Trophoblast cell (in vitro differentiated cells and primary cell): ENCODE measurements at regions not wholly inside any gene's neighbourhood (a gene's known extent, or its start where the extent isn't known, plus 50 kb on each side); places are given as distances from the start of the nearest gene placed in this dataset.
A peak's percentile ranks its signal among the peaks of the same experiment; 100 is the strongest.

ENCODE experiments used
- DNase-seq, 2 donors: peaks; one replicate each; pipeline ENCODE4 v3.0.0-alpha.2; 2016
- H2AFZ ChIP-seq: 2 replicates; pipeline ENCODE4 v1.6.1; 2013; ENCODE audit warnings: low read length, moderate library complexity, mild to moderate bottlenecking; ENCODE audit not compliant: insufficient read depth, poor library complexity
- H2AK5ac ChIP-seq: 2 replicates; pipeline ENCODE4 v1.6.1; 2013; ENCODE audit warnings: mild to moderate bottlenecking, low read length
- H2BK120ac ChIP-seq: 2 replicates; pipeline ENCODE4 v1.6.1; 2013; ENCODE audit warnings: low read length, mild to moderate bottlenecking, moderate library complexity; ENCODE audit not compliant: insufficient read depth, poor library complexity
- H2BK12ac ChIP-seq: 2 replicates; pipeline ENCODE4 v1.6.1; 2013; ENCODE audit warnings: mild to moderate bottlenecking, low read length, moderate library complexity
- H2BK5ac ChIP-seq: 2 replicates; pipeline ENCODE4 v1.6.1; 2013; ENCODE audit warnings: low read length, low read depth, moderate library complexity, mild to moderate bottlenecking; ENCODE audit not compliant: poor library complexity
- H3K14ac ChIP-seq: 2 replicates; pipeline ENCODE4 v1.6.1; 2013; ENCODE audit warnings: mild to moderate bottlenecking, low read length
- H3K18ac ChIP-seq: 2 replicates; pipeline ENCODE4 v1.6.1; 2013; ENCODE audit warnings: mild to moderate bottlenecking, low read length
- H3K23ac ChIP-seq: 2 replicates; pipeline ENCODE4 v1.6.1; 2013; ENCODE audit warnings: low read length
- H3K27ac ChIP-seq: 2 replicates; pipeline ENCODE4 v1.5.1; 2013; ENCODE audit warnings: low read depth, mild to moderate bottlenecking, inconsistent platforms, low read length, moderate library complexity
- H3K27me3 ChIP-seq: 2 replicates; pipeline ENCODE4 v1.6.1; 2013; ENCODE audit warnings: inconsistent platforms, mild to moderate bottlenecking, low read length, moderate library complexity; ENCODE audit not compliant: insufficient read depth
- H3K36me3 ChIP-seq, 2 experiments: 1 replicate in 1 of 2; 2 replicates in 1 of 2; pipeline ENCODE4 v1.6.1; 2013; ENCODE audit warnings: low read length in 2 of 2, mild to moderate bottlenecking in 2 of 2, moderate library complexity in 1 of 2; ENCODE audit not compliant: insufficient read depth in 2 of 2, control insufficient read depth in 1 of 2
- H3K4ac ChIP-seq: 2 replicates; pipeline ENCODE4 v1.6.1; 2013; ENCODE audit warnings: low read depth, mild to moderate bottlenecking, low read length, moderate library complexity
- H3K4me1 ChIP-seq, 2 experiments: 1 replicate in 1 of 2; 2 replicates in 1 of 2; pipeline ENCODE4 v1.6.1; 2013; ENCODE audit warnings: low read length in 2 of 2, mild to moderate bottlenecking in 2 of 2, moderate library complexity in 1 of 2; ENCODE audit not compliant: insufficient read depth in 2 of 2, control insufficient read depth in 1 of 2
- H3K4me2 ChIP-seq: 2 replicates; pipeline ENCODE4 v1.6.1; 2013; ENCODE audit warnings: inconsistent platforms, mild to moderate bottlenecking, low read length, moderate library complexity
- H3K4me3 ChIP-seq: 2 replicates; pipeline ENCODE4 v1.5.1; 2013; ENCODE audit warnings: mild to moderate bottlenecking, low read depth, low read length, inconsistent platforms
- H3K79me1 ChIP-seq: one replicate; pipeline ENCODE4 v1.6.1; 2013; ENCODE audit warnings: low read length
- H3K79me2 ChIP-seq: 2 replicates; pipeline ENCODE4 v1.6.1; 2013; ENCODE audit warnings: low read length, mild to moderate bottlenecking; ENCODE audit not compliant: control insufficient read depth, insufficient read depth, poor library complexity
- H3K9ac ChIP-seq: 2 replicates; pipeline ENCODE4 v1.6.1; 2013; ENCODE audit warnings: mild to moderate bottlenecking, low read length
- H3K9me3 ChIP-seq: 2 replicates; pipeline ENCODE4 v1.6.1; 2013; ENCODE audit warnings: low read depth, mild to moderate bottlenecking, control low read depth, inconsistent platforms, low read length; ENCODE audit not compliant: insufficient read depth
- H4K12ac ChIP-seq: 2 replicates; pipeline ENCODE4 v1.6.1; 2013; ENCODE audit warnings: low read depth, mild to moderate bottlenecking, low read length, moderate library complexity
- H4K8ac ChIP-seq: 2 replicates; pipeline ENCODE4 v1.6.1; 2013; ENCODE audit warnings: low read depth, mild to moderate bottlenecking, low read length, moderate library complexity
- H4K91ac ChIP-seq: one replicate; pipeline ENCODE4 v1.6.1; 2013; ENCODE audit warnings: low read depth, mild to moderate bottlenecking, low read length, moderate library complexity
- WGBS: extraction: QIAGEN DNeasy Blood & Tissue Kit; methylation state at CpG from one replicate; pipeline ENCODE4 v1.1.7; 2013; ENCODE audit warnings: missing lambda C conversion rate; ENCODE audit not compliant: insufficient read length, insufficient coverage; ENCODE audit errors: extremely low coverage; 5-methylcytosine and 5-hydroxymethylcytosine counted together

- Histone ChIP-seq H4K91ac (no peak overlapping the region), H3K23ac (no peak overlapping the region), H2AK5ac (no peak overlapping the region), H2BK120ac (no peak overlapping the region), H3K27me3 (no peaks in the 10 kb centered on the region), H3K4ac (no peak overlapping the region), H2BK5ac (no peak overlapping the region), H3K9me3 (no peaks in the 10 kb centered on the region), H3K79me1 (no peaks in the 10 kb centered on the region), H2AFZ (no peak overlapping the region), H3K18ac (no peak overlapping the region), H3K4me2 (no peak overlapping the region), H3K4me3 (no peak overlapping the region), H3K4me1 (peaks cover 3 to 6% of the 10 kb centered on the region in 2 experiments), H4K12ac (no peak overlapping the region), H3K14ac (no peak overlapping the region), H3K9ac (no peak overlapping the region), H3K36me3 (no peaks in the 10 kb centered on the region), H4K8ac (no peak overlapping the region), H2BK12ac (no peak overlapping the region), H3K79me2 (no peaks in the 10 kb centered on the region), H3K27ac (no peak overlapping the region)
- peak in 1 of 2 donors; percentile 18 for DNase-seq
- WGBS = no CpG with 5 or more reads among the region's 5 CpGs
Observed at GRCh38 chr2:126239320-126239955, 416.5 kb upstream of the GYPC start.

DNA sequence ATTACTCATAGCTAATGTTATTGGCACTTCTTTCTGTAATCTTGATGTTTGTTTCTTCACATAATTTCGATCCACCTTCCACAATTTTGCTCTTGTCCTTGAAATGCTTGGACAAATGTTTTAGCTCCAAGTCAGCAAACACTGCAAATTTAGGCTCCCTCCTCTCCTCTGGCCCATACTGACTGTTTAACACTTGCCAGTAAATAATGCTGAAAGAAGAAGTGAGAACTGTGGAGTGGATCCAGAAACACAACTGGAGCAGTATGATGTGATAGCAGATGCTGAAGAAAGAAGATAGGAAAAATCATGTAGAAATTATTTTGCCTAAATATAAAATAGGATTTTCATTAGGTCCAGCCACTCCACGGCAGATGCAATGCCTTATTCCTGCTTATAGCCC lies 415.0 kb upstream of the GYPC start:
- no peaks in the 10 kb centered on the region for H3K79me2 ChIP-seq
- no peak overlapping the region for H3K4me2 ChIP-seq
- H2AFZ ChIP-seq = no peak overlapping the region
- H4K12ac ChIP-seq = no peak overlapping the region
- no peak overlapping the region for H4K8ac ChIP-seq
- no peak overlapping the region for H2BK12ac ChIP-seq
- H3K27ac ChIP-seq = no peak overlapping the region
- H2BK5ac ChIP-seq = no peak overlapping the region
- H3K14ac ChIP-seq = no peak overlapping the region
- H3K9ac ChIP-seq = no peak overlapping the region
- DNase-seq = no peak
- H2AK5ac ChIP-seq = no peak overlapping the region
- peaks cover 3 to 6% of the 10 kb centered on the region in 2 experiments for H3K4me1 ChIP-seq
- H3K9me3 ChIP-seq = no peaks in the 10 kb centered on the region
- H3K27me3 ChIP-seq = no peaks in the 10 kb centered on the region
- no peak overlapping the region for H3K23ac ChIP-seq
- no CpG with 5 or more reads among the region's 2 CpGs for WGBS
- H3K36me3 ChIP-seq = no peaks in the 10 kb centered on the region
- H3K18ac ChIP-seq = no peak overlapping the region
- no peak overlapping the region for H3K4ac ChIP-seq
- no peak overlapping the region for H2BK120ac ChIP-seq
- H3K79me1 ChIP-seq = no peaks in the 10 kb centered on the region
- no peak overlapping the region for H3K4me3 ChIP-seq
- H4K91ac ChIP-seq = no peak overlapping the region

DNA sequence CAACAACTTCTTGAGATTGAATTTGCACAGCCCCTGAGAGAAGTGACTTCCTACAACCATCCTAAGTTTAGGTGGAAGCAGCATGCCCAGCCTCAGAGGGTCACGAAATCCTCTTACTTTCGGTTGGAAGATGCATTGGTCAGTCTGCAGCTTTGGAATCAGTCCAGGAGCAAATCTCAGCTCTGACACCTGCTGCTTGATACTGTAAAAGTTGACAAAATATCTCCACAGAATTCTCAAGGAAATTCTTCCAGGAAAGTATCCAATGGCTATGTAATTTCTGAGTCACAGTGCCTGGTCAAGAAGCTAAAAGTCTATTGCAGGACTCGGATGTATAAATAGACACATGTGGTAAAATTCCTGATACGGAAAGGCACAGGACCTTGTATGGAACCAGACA lies 414.5 kb upstream of the GYPC start:
- Histone ChIP-seq H3K14ac (no peak overlapping the region), H2BK120ac (no peak overlapping the region), H4K12ac (no peak overlapping the region), H2AK5ac (no peak overlapping the region), H2BK12ac (no peak overlapping the region), H3K4ac (no peak overlapping the region), H4K8ac (no peak overlapping the region), H3K23ac (no peak overlapping the region), H3K27me3 (no peaks in the 10 kb centered on the region), H3K4me3 (no peak overlapping the region), H3K27ac (no peak overlapping the region), H3K36me3 (no peaks in the 10 kb centered on the region), H2BK5ac (no peak overlapping the region), H3K18ac (no peak overlapping the region), H3K4me1 (peaks cover 3 to 6% of the 10 kb centered on the region in 2 experiments), H3K79me1 (no peaks in the 10 kb centered on the region), H2AFZ (no peak overlapping the region), H3K9me3 (no peaks in the 10 kb centered on the region), H4K91ac (no peak overlapping the region), H3K9ac (no peak overlapping the region), H3K79me2 (no peaks in the 10 kb centered on the region), H3K4me2 (no peak overlapping the region)
- no CpG with 5 or more reads among the region's 4 CpGs for WGBS
- no peak for DNase-seq

GRCh38 chr2:126244937-126245336 lies 411.0 kb upstream of the GYPC start:
- Histone ChIP-seq H3K4me3 (no peak overlapping the region), H3K23ac (no peak overlapping the region), H4K91ac (no peak overlapping the region), H3K14ac (no peak overlapping the region), H3K4ac (no peak overlapping the region), H4K12ac (no peak overlapping the region), H2BK120ac (no peak overlapping the region), H3K27me3 (no peaks in the 10 kb centered on the region), H3K36me3 (no peaks in the 10 kb centered on the region), H2BK12ac (no peak overlapping the region), H2AK5ac (no peak overlapping the region), H3K27ac (no peak overlapping the region), H4K8ac (no peak overlapping the region), H3K79me1 (no peaks in the 10 kb centered on the region), H3K4me1 (peaks cover 0 to under 1% of the 10 kb centered on the region in 2 experiments), H3K18ac (no peak overlapping the region), H3K79me2 (no peaks in the 10 kb centered on the region), H3K4me2 (no peak overlapping the region), H2BK5ac (no peak overlapping the region), H3K9me3 (no peaks in the 10 kb centered on the region), H2AFZ (no peak overlapping the region), H3K9ac (no peak overlapping the region)
- no CpG with 5 or more reads among the region's 3 CpGs for WGBS
- DNase-seq = peak in 1 of 2 donors; percentile 29
